H1 (cell line): ENCODE measurements at regions not wholly inside any gene's neighbourhood (a gene's known extent, or its start where the extent isn't known, plus 50 kb on each side); places are given as distances from the start of the nearest gene placed in this dataset.

Experiments
- CTCF ChIA-PET: fragments of 300-600 bp; sonication (Branson Sonifier 250); formaldehyde crosslinking; loops from one replicate; lab custom pipeline; 2021; ENCODE audit not compliant: partially characterized antibody; lab: Charles Lee
- POLR2A ChIA-PET: fragments of 300-600 bp; sonication (Branson Sonifier 250); formaldehyde crosslinking; loops from one replicate; lab custom pipeline; 2021; ENCODE audit warnings: inconsistent platforms; ENCODE audit not compliant: partially characterized antibody; lab: Charles Lee
- DNase-seq, 2 experiments: peaks; one replicate each; pipeline versions ENCODE4 v3.0.0 to v3.0.0-alpha.2; 2010 to 2022; ENCODE audit warnings: low spot score in 2 of 2, low read depth in 1 of 2, mixed read lengths in 1 of 2
- FAIRE-seq: peaks from 2 replicates; lab custom pipeline; 2011; peaks lifted over from hg19 to GRCh38; lab: Jason Lieb, UNC
- H2AFZ ChIP-seq: 2 replicates; pipeline ENCODE4 v1.8.1; 2012; ENCODE audit warnings: low read length, inconsistent platforms
- H2AK5ac ChIP-seq: 2 replicates; pipeline ENCODE4 v1.6.1; 2013; ENCODE audit warnings: low read depth, low read length
- H2BK120ac ChIP-seq: replicated peaks from 2 replicates; pipeline ENCODE3; 2013; ENCODE audit warnings: low read depth, low read length, inconsistent platforms
- H2BK12ac ChIP-seq: 2 replicates; pipeline ENCODE4 v1.6.1; 2013; ENCODE audit warnings: low read depth, low read length
- H2BK15ac ChIP-seq: 2 replicates; pipeline ENCODE4 v1.6.1; 2013; ENCODE audit warnings: low read length
- H2BK20ac ChIP-seq: 2 replicates; pipeline ENCODE4 v1.6.1; 2013; ENCODE audit warnings: low read length
- H2BK5ac ChIP-seq: 2 replicates; pipeline ENCODE4 v1.6.1; 2013; ENCODE audit warnings: low read depth, low read length
- H3K14ac ChIP-seq: 2 replicates; pipeline ENCODE4 v1.6.1; 2013; ENCODE audit warnings: inconsistent platforms; ENCODE audit not compliant: insufficient read length
- H3K18ac ChIP-seq: 2 replicates; pipeline ENCODE4 v1.6.1; 2013; ENCODE audit warnings: low read length; ENCODE audit errors: extremely low read depth
- H3K23ac ChIP-seq: 2 replicates; pipeline ENCODE4 v1.6.1; 2013; ENCODE audit warnings: inconsistent platforms; ENCODE audit not compliant: insufficient read length
- H3K23me2 ChIP-seq: 2 replicates; pipeline ENCODE4 v1.6.1; 2013; ENCODE audit warnings: low read depth, low read length
- H3K27ac ChIP-seq: 2 replicates; pipeline ENCODE4 v1.6.1; 2011; ENCODE audit warnings: low read depth, low read length, inconsistent platforms
- H3K27me3 ChIP-seq, 4 experiments: replicated peaks in 1 of 4; 1 replicate in 1 of 4; 2 replicates in 3 of 4; pipeline versions ENCODE4 v1.6.1 to v1.8.1; 2011 to 2013; ENCODE audit warnings: low read length in 3 of 4, mild to moderate bottlenecking in 3 of 4, inconsistent platforms in 2 of 4, mixed read lengths in 2 of 4, moderate library complexity in 1 of 4; ENCODE audit not compliant: control insufficient read depth in 3 of 4, insufficient read depth in 3 of 4; ENCODE audit errors: extremely low read depth in 1 of 4
- H3K36me3 ChIP-seq, 4 experiments: 2 replicates each; pipeline versions ENCODE4 v1.6.1 to v1.8.1; 2011 to 2013; ENCODE audit warnings: mild to moderate bottlenecking in 4 of 4, low read length in 3 of 4, moderate library complexity in 2 of 4, control low read depth in 1 of 4, inconsistent platforms in 1 of 4; ENCODE audit not compliant: insufficient read depth in 4 of 4, control insufficient read depth in 2 of 4
- H3K4ac ChIP-seq: replicated peaks from 2 replicates; pipeline ENCODE3; 2013; ENCODE audit warnings: low read length, low read depth, mixed read lengths, inconsistent platforms; ENCODE audit not compliant: insufficient read length
- H3K4me1 ChIP-seq, 4 experiments: replicated peaks in 1 of 4; 1 replicate in 1 of 4; 2 replicates in 3 of 4; pipeline versions ENCODE4 v1.6.1 to v1.8.1; 2011 to 2013; ENCODE audit warnings: low read length in 3 of 4, inconsistent platforms in 2 of 4, mixed read lengths in 1 of 4; ENCODE audit not compliant: insufficient read depth in 4 of 4, control insufficient read depth in 3 of 4
- H3K4me2 ChIP-seq, 2 experiments: 2 replicates each; pipeline versions ENCODE4 v1.6.1 to v1.8.1; 2011 to 2013; ENCODE audit warnings: low read depth in 2 of 2, low read length in 2 of 2, control low read depth in 1 of 2, inconsistent platforms in 1 of 2, mild to moderate bottlenecking in 1 of 2; ENCODE audit not compliant: insufficient read depth in 1 of 2
- H3K4me3 ChIP-seq, 4 experiments: fragments of 200-600, 300-600 bp in 1 of 4; sonication (generic), shearing (Covaris generic), sonication (Bioruptor Twin) in 1 of 4; 2 replicates each; pipeline versions ENCODE4 v1.5.1 to v1.8.1; 2011 to 2016; ENCODE audit warnings: low read length in 4 of 4, low read depth in 3 of 4, control low read depth in 2 of 4, inconsistent platforms in 2 of 4, mild to moderate bottlenecking in 2 of 4, mixed read lengths in 1 of 4, moderate library complexity in 1 of 4; ENCODE audit not compliant: insufficient read depth in 2 of 4; ENCODE audit errors: extremely low read depth in 1 of 4
- H3K56ac ChIP-seq: replicated peaks from 2 replicates; pipeline ENCODE3; 2013; ENCODE audit warnings: low read depth, mild to moderate bottlenecking, mixed read lengths, low read length, inconsistent platforms; ENCODE audit not compliant: insufficient read length
- H3K79me1 ChIP-seq: 2 replicates; pipeline ENCODE4 v1.6.1; 2013; ENCODE audit warnings: low read depth, low read length, control low read depth
- H3K79me2 ChIP-seq, 2 experiments: 2 replicates each; pipeline versions ENCODE4 v1.6.1 to v1.8.1; 2012 to 2013; ENCODE audit warnings: low read length in 2 of 2, mild to moderate bottlenecking in 2 of 2, inconsistent platforms in 1 of 2; ENCODE audit not compliant: insufficient read depth in 2 of 2, control insufficient read depth in 1 of 2
- H3K9ac ChIP-seq, 4 experiments: replicated peaks in 1 of 4; 1 replicate in 1 of 4; 2 replicates in 3 of 4; pipeline versions ENCODE4 v1.6.1 to v1.8.1; 2011 to 2013; ENCODE audit warnings: low read depth in 3 of 4, low read length in 3 of 4, control low read depth in 2 of 4, mild to moderate bottlenecking in 2 of 4, moderate library complexity in 2 of 4, inconsistent platforms in 1 of 4; ENCODE audit errors: extremely low read depth in 1 of 4
- H3K9me3 ChIP-seq, 2 experiments: 2 replicates each; pipeline versions ENCODE4 v1.6.1 to v1.8.1; 2012 to 2013; ENCODE audit warnings: mild to moderate bottlenecking in 2 of 2, moderate library complexity in 2 of 2, control low read depth in 1 of 2, inconsistent platforms in 1 of 2, low read depth in 1 of 2, low read length in 1 of 2, mixed read lengths in 1 of 2; ENCODE audit not compliant: insufficient read depth in 2 of 2
- H4K20me1 ChIP-seq, 2 experiments: replicated peaks in 1 of 2; 2 replicates each; pipeline versions ENCODE3 to v1.8.1; 2011 to 2013; ENCODE audit warnings: inconsistent platforms in 2 of 2, low read length in 2 of 2, mild to moderate bottlenecking in 1 of 2; ENCODE audit not compliant: insufficient read depth in 2 of 2, control insufficient read depth in 1 of 2
- H4K5ac ChIP-seq: 2 replicates; pipeline ENCODE4 v1.6.1; 2013; ENCODE audit warnings: low read length, low read depth, mixed read lengths, inconsistent platforms; ENCODE audit not compliant: insufficient read length
- H4K8ac ChIP-seq: 2 replicates; pipeline ENCODE4 v1.8.0; 2013; ENCODE audit warnings: mild to moderate bottlenecking, moderate library complexity, low read length, inconsistent platforms; ENCODE audit not compliant: insufficient read depth; ENCODE audit errors: extremely low read depth
- H4K91ac ChIP-seq: replicated peaks from 2 replicates; pipeline ENCODE3; 2013; ENCODE audit warnings: low read length, mixed read lengths, inconsistent platforms; ENCODE audit not compliant: insufficient read length
- ATF2 ChIP-seq: IDR thresholded peaks from 2 replicates; pipeline ENCODE4 v1.6.1; 2012; ENCODE audit warnings: low read length, inconsistent platforms
- SP1 ChIP-seq: IDR thresholded peaks from 2 replicates; pipeline ENCODE4 v1.6.1; 2011; ENCODE audit warnings: low read depth, low read length
- SRF ChIP-seq: IDR thresholded peaks from 2 replicates; pipeline ENCODE4 v1.6.1; 2011; ENCODE audit warnings: mild to moderate bottlenecking, low read depth, low read length, moderate library complexity
- WGBS, 2 experiments: shearing (Covaris generic) in 1 of 2; methylation state at CpG; one replicate each; pipeline versions ENCODE4 v1.1.6 to v1.1.7; 2013 to 2015; ENCODE audit warnings: low lambda C conversion rate in 2 of 2, mixed read lengths in 2 of 2, inconsistent platforms in 1 of 2, low coverage in 1 of 2, missing lambda C conversion rate in 1 of 2; ENCODE audit not compliant: insufficient replicate concordance in 2 of 2, insufficient coverage in 1 of 2, insufficient read length in 1 of 2; ENCODE audit errors: extremely low coverage in 1 of 2, missing lambda C conversion rate in 1 of 2; 5-methylcytosine and 5-hydroxymethylcytosine counted together
- TF ChIP-seq, protein P1 (sequence below), 3 experiments: IDR thresholded peaks; 1 replicate in 2 of 3; 2 replicates in 1 of 3; pipeline versions ENCODE4 v1.5.1 to v1.6.1; 2011; ENCODE audit warnings: low read length in 3 of 3, mild to moderate bottlenecking in 3 of 3, inconsistent platforms in 2 of 3, low read depth in 1 of 3, moderate library complexity in 1 of 3; ENCODE audit not compliant: insufficient read depth in 1 of 3; ENCODE audit errors: control extremely low read depth in 1 of 3

DNA sequence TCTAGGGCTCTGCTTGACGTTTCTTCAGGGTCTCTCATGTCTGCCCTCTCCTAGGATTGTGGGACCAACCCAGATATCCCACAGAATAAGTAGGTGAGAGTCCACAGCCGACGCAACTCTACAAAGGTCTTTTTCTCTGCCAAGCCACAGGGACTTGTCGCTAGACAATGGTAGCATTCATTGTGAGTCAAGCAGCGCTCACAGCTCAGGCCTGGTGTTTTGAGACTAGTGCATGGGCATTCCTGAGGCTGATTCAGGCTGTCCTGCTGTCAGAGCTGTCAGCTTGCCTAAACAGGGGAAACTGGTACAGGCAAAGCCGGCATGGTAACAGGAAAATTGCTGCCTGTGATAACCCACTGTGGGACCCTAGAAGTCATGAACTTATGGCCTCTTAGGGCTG lies 610.6 kb upstream of the TSPY4 start:
- ChIA-PET CTCF (no interaction called here), POLR2A (no interaction called here)
- Histone ChIP-seq H2AK5ac (no peak overlapping the region), H3K4ac (no peak overlapping the region), H4K8ac (no peak overlapping the region), H3K9ac (no peak overlapping the region), H3K79me1 (no peaks in the 10 kb centered on the region), H3K56ac (no peak overlapping the region), H2BK5ac (no peak overlapping the region), H3K79me2 (no peaks in the 10 kb centered on the region), H3K18ac (no peak overlapping the region), H3K23me2 (no peaks in the 10 kb centered on the region), H4K91ac (no peak overlapping the region), H3K4me1 (no peaks in the 10 kb centered on the region), H2BK15ac (no peak overlapping the region), H3K23ac (no peak overlapping the region), H2BK120ac (no peak overlapping the region), H3K9me3 (peaks cover 12 to 89% of the 10 kb centered on the region in 2 experiments; a peak in 2 of 4 replicates), H4K5ac (no peak overlapping the region), H3K14ac (no peak overlapping the region), H2AFZ (no peak overlapping the region), H3K4me3 (no peak overlapping the region), H3K4me2 (no peak overlapping the region), H2BK20ac (no peak overlapping the region), H3K27ac (no peak overlapping the region), H2BK12ac (no peak overlapping the region), H3K27me3 (no peaks in the 10 kb centered on the region), H4K20me1 (no peaks in the 10 kb centered on the region), H3K36me3 (no peaks in the 10 kb centered on the region)
- DNase-seq, result no peak
- FAIRE-seq, result no peak
- WGBS, 2 experiments, result 100% methylated on average over 3 of the region's 6 CpGs; no CpG with 5 or more reads in 1 of the 2 experiments
- no peak for TF ChIP-seq SRF
- TF ChIP-seq SP1, result no peak
- TF ChIP-seq, protein P1, sequence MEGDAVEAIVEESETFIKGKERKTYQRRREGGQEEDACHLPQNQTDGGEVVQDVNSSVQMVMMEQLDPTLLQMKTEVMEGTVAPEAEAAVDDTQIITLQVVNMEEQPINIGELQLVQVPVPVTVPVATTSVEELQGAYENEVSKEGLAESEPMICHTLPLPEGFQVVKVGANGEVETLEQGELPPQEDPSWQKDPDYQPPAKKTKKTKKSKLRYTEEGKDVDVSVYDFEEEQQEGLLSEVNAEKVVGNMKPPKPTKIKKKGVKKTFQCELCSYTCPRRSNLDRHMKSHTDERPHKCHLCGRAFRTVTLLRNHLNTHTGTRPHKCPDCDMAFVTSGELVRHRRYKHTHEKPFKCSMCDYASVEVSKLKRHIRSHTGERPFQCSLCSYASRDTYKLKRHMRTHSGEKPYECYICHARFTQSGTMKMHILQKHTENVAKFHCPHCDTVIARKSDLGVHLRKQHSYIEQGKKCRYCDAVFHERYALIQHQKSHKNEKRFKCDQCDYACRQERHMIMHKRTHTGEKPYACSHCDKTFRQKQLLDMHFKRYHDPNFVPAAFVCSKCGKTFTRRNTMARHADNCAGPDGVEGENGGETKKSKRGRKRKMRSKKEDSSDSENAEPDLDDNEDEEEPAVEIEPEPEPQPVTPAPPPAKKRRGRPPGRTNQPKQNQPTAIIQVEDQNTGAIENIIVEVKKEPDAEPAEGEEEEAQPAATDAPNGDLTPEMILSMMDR (IDR thresholded peaks at IDR 0.05; ENCODE audit: control extremely low read depth in 1 of 3, insufficient read depth in 1 of 3, low read depth in 1 of 3, low read length in 3 of 3), result no peak
- TF ChIP-seq ATF2, result no peak
